Neutrophil (primary cell): ENCODE measurements at regions not wholly inside any gene's neighbourhood (a gene's known extent, or its start where the extent isn't known, plus 50 kb on each side); places are given as distances from the start of the nearest gene placed in this dataset.

ENCODE experiments used
- H3K27ac ChIP-seq: fragments of 200-600 bp; sonication (generic); 2 replicates; pipeline ENCODE4 v1.5.1; 2016; ENCODE audit warnings: mild to moderate bottlenecking, moderate library complexity
- H3K27me3 ChIP-seq: fragments of 200-600 bp; sonication (generic); 2 replicates; pipeline ENCODE4 v1.6.0; 2016; ENCODE audit warnings: mild to moderate bottlenecking
- H3K36me3 ChIP-seq: fragments of 200-600 bp; sonication (generic); 2 replicates; pipeline ENCODE4 v1.5.1; 2017
- H3K4me1 ChIP-seq, 2 experiments: fragments of 200-600 bp in 1 of 2; sonication (generic) in 1 of 2; 1 replicate in 1 of 2; 2 replicates in 1 of 2; pipeline versions ENCODE4 v1.5.1 to v1.6.1; 2013 to 2016; ENCODE audit warnings: low read depth in 1 of 2, low read length in 1 of 2, mild to moderate bottlenecking in 1 of 2, moderate library complexity in 1 of 2; ENCODE audit not compliant: control insufficient read depth in 1 of 2, insufficient read depth in 1 of 2
- H3K4me3 ChIP-seq, 2 experiments: fragments of 200-600 bp in 1 of 2; sonication (generic) in 1 of 2; 1 replicate in 1 of 2; 2 replicates in 1 of 2; pipeline ENCODE4 v1.5.1; 2013 to 2016; ENCODE audit warnings: low read depth in 1 of 2, low read length in 1 of 2, mild to moderate bottlenecking in 1 of 2, moderate library complexity in 1 of 2
- H3K9me3 ChIP-seq: fragments of 200-600 bp; sonication (generic); 2 replicates; pipeline ENCODE4 v1.5.1; 2016
- TF ChIP-seq, protein P1 (sequence below): fragments of 200-600 bp; sonication (generic); IDR thresholded peaks from 2 replicates; pipeline ENCODE4 v1.5.1; 2016; ENCODE audit warnings: antibody characterized with exemption

DNA sequence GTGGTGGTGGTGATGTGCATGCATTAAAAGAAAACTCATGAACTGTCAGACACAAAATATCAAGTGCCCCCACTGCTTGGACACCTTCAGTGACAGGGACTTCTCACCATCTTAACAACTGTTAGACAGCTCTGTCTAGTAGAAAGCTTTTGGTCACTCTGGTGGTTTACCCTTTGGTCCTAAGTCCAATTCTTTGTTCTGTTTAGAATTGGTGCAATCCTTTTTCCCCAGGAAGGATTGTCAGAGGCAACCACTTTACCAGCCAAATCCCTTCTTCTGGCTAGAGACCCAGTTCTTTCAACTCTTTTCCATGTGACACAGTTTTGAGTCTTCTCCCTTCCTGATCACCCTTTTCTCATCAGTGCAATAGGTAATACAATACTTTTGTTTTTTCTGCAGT is 140.2 kb downstream of the SEC61B start:
- H3K4me3 ChIP-seq, result no peak overlapping the region
- no peaks in the 10 kb centered on the region for H3K9me3 ChIP-seq
- no peak overlapping the region for H3K27ac ChIP-seq
- TF ChIP-seq, protein P1, sequence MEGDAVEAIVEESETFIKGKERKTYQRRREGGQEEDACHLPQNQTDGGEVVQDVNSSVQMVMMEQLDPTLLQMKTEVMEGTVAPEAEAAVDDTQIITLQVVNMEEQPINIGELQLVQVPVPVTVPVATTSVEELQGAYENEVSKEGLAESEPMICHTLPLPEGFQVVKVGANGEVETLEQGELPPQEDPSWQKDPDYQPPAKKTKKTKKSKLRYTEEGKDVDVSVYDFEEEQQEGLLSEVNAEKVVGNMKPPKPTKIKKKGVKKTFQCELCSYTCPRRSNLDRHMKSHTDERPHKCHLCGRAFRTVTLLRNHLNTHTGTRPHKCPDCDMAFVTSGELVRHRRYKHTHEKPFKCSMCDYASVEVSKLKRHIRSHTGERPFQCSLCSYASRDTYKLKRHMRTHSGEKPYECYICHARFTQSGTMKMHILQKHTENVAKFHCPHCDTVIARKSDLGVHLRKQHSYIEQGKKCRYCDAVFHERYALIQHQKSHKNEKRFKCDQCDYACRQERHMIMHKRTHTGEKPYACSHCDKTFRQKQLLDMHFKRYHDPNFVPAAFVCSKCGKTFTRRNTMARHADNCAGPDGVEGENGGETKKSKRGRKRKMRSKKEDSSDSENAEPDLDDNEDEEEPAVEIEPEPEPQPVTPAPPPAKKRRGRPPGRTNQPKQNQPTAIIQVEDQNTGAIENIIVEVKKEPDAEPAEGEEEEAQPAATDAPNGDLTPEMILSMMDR, result no peak
- H3K4me1 ChIP-seq, result no peaks in the 10 kb centered on the region
- no peaks in the 10 kb centered on the region for H3K36me3 ChIP-seq
- H3K27me3 ChIP-seq, result peaks cover 55% of the 10 kb centered on the region

DNA sequence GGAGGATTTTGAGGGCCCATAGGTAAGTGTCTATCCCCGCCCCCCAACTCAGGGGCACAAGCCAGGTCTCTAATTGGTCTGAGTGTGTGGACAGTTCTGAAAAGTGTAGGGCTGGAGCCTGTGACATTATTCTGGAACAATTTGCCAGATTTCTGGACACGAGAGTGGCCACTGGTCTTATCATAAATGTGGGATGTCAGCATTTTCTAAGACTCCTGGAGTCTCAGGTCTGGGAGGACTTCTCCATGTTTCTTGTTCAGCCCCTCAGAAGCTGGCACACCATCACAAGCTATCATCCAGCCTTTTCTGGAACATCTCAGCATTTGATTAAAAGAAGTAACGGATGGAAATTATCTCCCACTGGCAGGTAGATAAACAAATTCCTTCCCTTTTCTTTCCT is 141.4 kb downstream of the SEC61B start:
- TF ChIP-seq, protein P1, result no peak
- no peaks in the 10 kb centered on the region for H3K4me1 ChIP-seq
- no peaks in the 10 kb centered on the region for H3K36me3 ChIP-seq
- peaks cover 66% of the 10 kb centered on the region for H3K27me3 ChIP-seq
- H3K4me3 ChIP-seq, result no peak overlapping the region
- H3K27ac ChIP-seq, result no peak overlapping the region
- H3K9me3 ChIP-seq, result no peaks in the 10 kb centered on the region

DNA sequence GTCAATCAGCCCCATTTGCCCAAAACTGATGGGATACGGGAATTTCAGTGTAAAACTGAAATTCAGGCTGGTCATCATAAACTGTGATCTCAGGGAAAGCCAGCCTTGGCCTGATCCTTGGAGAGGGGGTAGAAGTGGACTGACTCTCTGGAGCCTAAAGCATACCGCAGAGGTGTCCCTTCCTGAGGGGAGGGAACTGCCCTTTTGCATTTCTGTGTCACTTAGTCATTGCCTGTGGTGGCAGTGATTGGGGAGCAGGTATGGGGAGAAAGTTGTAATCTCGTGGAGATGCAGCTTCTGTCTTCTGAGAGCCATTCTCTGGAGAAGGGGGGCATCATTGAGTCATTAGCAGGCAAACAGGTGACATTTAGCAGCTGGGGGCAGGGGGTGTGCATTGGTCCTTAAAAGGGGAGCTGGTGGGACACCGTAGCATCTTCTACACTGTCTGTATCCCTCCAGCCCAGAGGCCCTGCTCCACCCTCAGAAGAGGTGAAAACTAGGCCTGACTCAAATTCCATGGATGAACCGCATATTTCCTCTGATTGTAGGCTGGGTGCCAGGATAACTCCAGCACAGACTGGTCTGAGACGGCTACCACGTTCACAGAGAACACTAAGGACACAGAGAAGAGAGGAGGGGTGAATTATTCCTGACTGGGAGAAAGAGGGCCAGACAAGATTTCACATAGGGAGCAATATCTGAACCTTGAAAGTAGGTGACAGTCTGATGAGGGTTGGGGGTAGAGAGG is 143.3 kb downstream of the SEC61B start:
- no peaks in the 10 kb centered on the region for H3K4me1 ChIP-seq
- H3K4me3 ChIP-seq, result no peak overlapping the region
- TF ChIP-seq, protein P1, result no peak
- no peaks in the 10 kb centered on the region for H3K9me3 ChIP-seq
- peaks cover 62% of the 10 kb centered on the region for H3K27me3 ChIP-seq
- no peak overlapping the region for H3K27ac ChIP-seq
- no peaks in the 10 kb centered on the region for H3K36me3 ChIP-seq

DNA sequence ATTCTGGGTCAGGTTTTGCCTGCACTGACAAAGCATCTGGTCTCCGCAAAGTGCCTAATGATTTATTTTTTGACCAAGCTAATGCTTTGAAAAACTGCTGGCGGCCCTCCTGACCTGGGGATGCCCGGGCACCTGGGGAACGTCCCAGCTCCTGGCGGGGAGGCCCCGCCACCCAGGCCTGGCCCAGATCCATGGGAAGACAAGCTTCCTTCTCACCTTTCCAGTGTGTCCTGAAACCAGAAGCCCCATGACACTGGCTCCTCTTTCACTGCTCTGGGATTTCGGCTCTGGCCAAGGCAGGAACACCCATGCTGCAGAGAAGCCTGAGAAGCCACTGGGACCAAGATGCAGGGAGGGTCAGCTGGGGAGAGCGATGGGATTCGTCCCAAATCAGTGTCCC is 144.1 kb downstream of the SEC61B start:
- Histone ChIP-seq H3K9me3 (no peaks in the 10 kb centered on the region), H3K27me3 (peaks cover 54% of the 10 kb centered on the region), H3K4me1 (no peaks in the 10 kb centered on the region), H3K4me3 (no peak overlapping the region), H3K27ac (no peak overlapping the region), H3K36me3 (no peaks in the 10 kb centered on the region)
- TF ChIP-seq, protein P1, result no peak

DNA sequence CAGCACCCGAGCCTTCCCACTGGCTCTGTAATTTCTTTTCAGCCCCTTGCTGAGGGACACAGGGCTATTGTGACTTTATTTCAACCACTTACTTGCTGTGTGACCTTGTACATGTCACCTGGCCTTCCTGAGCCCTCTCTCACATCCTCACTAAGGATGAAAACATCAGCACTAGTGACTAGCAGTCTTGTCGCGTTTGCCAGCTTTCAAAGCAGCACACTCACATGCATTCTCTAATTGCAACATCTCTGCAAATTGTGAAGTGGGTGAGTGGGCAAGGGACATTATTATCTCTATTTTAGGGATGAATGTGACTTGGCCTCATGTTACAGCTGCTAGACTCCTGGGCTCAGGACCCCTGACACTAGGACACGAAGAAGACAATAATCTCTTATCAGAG is 144.5 kb downstream of the SEC61B start:
- H3K36me3 ChIP-seq, result no peaks in the 10 kb centered on the region
- H3K9me3 ChIP-seq, result no peaks in the 10 kb centered on the region
- H3K27me3 ChIP-seq, result peaks cover 50% of the 10 kb centered on the region
- H3K4me3 ChIP-seq, result no peak overlapping the region
- TF ChIP-seq, protein P1, result no peak
- no peaks in the 10 kb centered on the region for H3K4me1 ChIP-seq
- H3K27ac ChIP-seq, result no peak overlapping the region
